Mucosa of descending colon (tissue), 3 donors: ENCODE measurements at regions not wholly inside any gene's neighbourhood (a gene's known extent, or its start where the extent isn't known, plus 50 kb on each side); places are given as distances from the start of the nearest gene placed in this dataset.

Source experiments
- ATAC-seq: fragments of 200-7000 bp; cut with Tn5 transposase; one replicate; pipeline ENCODE4 v1.9.1; 2020; ENCODE audit warnings: mild to moderate bottlenecking, moderate library complexity
- DNase-seq, 3 donors: peaks; one replicate each; pipeline ENCODE4 v3.0.0-alpha.2; 2020
- H3K36me3 ChIP-seq: fragments of 200-600 bp; one replicate; pipeline ENCODE4 v1.8.0; 2021; ENCODE audit warnings: low read depth, mild to moderate bottlenecking
- H3K4me1 ChIP-seq: fragments of 200-600 bp; one replicate; pipeline ENCODE4 v1.8.0; 2021; ENCODE audit warnings: low read depth, mild to moderate bottlenecking
- H3K4me3 ChIP-seq: fragments of 200-600 bp; one replicate; pipeline ENCODE4 v1.8.0; 2021; ENCODE audit warnings: mild to moderate bottlenecking
- H3K9me3 ChIP-seq: fragments of 200-600 bp; one replicate; pipeline ENCODE4 v1.8.0; 2021; ENCODE audit warnings: mild to moderate bottlenecking
- intact Hi-C, 2 donors: fragments of 100-400 bp; cut with DNase I in 1 of 2; cut with micrococcal nuclease in 1 of 2; formaldehyde crosslinking; loops; one replicate each; pipeline versions ENCODE4 v1.11.0 to v1.11.1; 2022; cut with DNase I, micrococcal nuclease
- TF ChIP-seq, protein P1 (sequence below): fragments of 200-600 bp; IDR thresholded peaks from one replicate; pipeline ENCODE4 v1.8.0; 2022; ENCODE audit warnings: antibody characterized with exemption, mild to moderate bottlenecking
- donor health status: DM: no; HTN: no; CAD: no; lungs with moderate emphysema.
- donor health status: DM: no; HTN: no; CAD: no.
- donor health status: DM: no; HTN: yes; CAD: no.

DNA sequence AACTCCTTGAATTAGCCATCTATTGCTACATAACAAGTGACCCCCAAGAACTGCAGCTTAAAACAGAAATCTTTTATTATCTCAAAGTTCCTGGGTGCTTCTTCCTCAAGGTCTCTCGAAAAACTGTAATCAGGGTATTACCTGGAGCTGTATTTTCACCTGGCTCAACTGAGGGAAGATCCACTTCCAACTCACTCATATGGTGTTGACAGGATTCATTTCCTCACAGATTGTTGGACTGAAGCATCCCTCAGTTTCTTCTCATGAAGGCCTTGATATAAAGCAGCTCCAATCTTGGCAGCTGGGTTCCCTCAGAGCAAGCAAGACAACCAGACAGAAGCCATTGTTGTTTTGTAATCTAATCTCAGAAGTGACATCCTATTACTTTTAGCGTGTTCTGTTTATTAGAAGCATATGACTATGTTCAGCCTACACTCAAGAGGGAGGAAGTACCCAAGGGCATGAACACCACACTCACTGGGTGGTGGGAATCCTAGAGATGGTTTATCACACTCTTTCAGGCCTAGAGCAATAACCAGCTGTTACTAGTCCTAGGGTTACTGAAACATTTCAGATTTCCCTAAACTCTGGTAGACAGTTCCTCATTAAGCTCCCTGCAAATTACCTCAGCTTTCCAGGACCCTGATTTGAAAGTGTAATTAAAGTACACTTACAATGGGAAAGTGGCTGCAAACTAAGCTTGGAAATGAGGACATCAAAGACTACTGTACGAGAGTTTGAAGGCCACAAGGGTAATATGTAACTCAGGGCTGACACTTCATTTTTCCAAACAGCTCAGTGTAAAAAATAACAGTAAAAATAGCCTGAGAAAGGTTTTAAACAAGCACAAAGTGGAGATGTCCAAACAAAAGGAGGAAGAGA, 222.2 kb downstream of the SEC23A start:
- no peak overlapping the region for H3K4me3 ChIP-seq
- TF ChIP-seq, protein P1, sequence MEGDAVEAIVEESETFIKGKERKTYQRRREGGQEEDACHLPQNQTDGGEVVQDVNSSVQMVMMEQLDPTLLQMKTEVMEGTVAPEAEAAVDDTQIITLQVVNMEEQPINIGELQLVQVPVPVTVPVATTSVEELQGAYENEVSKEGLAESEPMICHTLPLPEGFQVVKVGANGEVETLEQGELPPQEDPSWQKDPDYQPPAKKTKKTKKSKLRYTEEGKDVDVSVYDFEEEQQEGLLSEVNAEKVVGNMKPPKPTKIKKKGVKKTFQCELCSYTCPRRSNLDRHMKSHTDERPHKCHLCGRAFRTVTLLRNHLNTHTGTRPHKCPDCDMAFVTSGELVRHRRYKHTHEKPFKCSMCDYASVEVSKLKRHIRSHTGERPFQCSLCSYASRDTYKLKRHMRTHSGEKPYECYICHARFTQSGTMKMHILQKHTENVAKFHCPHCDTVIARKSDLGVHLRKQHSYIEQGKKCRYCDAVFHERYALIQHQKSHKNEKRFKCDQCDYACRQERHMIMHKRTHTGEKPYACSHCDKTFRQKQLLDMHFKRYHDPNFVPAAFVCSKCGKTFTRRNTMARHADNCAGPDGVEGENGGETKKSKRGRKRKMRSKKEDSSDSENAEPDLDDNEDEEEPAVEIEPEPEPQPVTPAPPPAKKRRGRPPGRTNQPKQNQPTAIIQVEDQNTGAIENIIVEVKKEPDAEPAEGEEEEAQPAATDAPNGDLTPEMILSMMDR = no peak
- ATAC-seq = peak; percentile 29
- intact Hi-C loops = no loop called here
- no peak for DNase-seq
- no peaks in the 10 kb centered on the region for H3K9me3 ChIP-seq
- no peaks in the 10 kb centered on the region for H3K4me1 ChIP-seq
- no peaks in the 10 kb centered on the region for H3K36me3 ChIP-seq

DNA sequence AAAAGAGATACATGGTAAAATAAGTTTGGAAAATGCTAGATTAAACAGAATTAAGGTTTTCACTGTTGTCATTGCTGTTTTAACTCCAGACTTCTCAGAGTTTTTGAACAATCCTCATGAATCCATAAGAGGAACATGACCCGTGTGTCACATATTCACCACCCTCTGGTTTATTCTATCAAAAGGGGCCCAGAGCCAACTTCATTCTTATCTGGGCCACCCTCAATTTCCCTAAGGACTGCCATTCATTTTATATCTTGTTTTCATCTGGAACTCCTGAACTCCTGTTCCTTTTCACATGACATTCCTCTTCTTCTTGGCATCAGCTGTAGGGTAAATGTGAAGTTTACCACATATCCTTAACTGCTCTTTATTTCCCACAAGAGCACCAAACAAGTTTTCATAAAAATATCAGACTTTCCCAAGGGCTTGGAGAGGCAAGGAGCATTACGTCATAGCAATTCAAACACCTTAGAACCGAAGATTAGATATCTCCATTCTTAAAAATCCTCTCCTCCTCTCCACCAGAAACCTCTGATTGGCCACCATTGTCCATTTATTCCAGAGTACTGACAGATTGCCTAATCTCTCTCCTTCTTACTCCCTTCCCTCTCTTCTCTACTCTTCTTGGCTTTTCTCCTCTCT, 225.2 kb downstream of the SEC23A start:
- ATAC-seq (no peak), DNase-seq (no peak)
- intact Hi-C loops = no loop called here
- Histone ChIP-seq H3K9me3 (no peaks in the 10 kb centered on the region), H3K4me1 (no peaks in the 10 kb centered on the region), H3K4me3 (no peak overlapping the region), H3K36me3 (no peaks in the 10 kb centered on the region)
- TF ChIP-seq, protein P1 = no peak

DNA sequence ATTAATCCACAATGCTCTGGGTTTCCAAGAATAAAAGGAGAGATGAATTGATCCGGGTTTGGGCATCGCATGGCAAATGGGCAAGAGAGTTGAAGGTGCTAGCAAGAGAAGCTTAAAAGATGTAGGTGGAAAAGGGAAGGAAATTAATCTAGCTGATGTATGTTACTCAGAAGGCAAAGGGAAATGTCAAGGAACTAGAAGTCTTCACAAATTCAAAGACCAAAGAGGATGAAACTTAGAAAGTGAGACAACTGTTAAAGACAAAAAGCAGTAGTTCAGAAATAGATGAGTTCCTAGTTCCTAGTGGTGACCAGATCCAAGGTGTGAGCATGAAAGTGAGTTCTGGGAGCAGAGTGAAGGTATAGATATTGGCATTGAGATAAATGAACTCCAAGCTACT, 228.3 kb downstream of the SEC23A start:
- TF ChIP-seq, protein P1 = no peak
- Histone ChIP-seq H3K36me3 (no peaks in the 10 kb centered on the region), H3K4me1 (no peaks in the 10 kb centered on the region), H3K9me3 (no peaks in the 10 kb centered on the region), H3K4me3 (no peak overlapping the region)
- intact Hi-C loops = no loop called here
- ATAC-seq (no peak), DNase-seq (no peak)

DNA sequence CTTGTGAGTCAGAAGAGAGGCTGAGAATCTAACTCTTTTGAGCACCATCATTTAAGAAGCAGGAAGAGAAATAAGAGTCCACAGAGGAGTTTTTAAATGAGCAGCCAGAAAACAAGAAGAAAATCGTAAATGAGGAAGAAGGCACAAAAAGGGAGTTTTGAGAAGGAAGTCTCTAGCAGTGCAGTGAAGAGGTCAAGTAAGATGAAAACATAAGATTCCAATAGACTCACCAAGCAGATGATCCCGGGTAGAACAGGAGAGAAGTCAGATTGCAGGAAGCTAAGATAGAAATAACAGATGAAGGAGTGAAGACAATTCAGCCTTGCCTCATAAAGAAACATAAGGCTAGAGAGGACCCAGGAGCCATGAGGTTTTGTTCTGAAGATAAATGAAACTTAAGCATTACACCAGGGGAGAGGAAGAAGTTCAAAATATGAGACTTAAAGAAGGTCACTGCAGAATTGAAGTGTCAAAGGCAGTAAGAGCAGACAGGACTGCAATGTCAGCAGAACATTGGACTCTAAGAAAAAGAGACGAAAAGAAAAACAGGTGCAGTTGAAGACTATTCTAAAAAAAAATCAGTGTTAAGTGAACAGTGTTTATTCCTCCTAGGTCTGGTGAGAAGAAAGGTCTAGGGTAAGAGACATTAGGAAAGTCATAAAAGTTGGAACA, 229.0 kb downstream of the SEC23A start:
- intact Hi-C loops = no loop called here
- ATAC-seq = no peak
- H3K4me3 ChIP-seq = no peak overlapping the region
- H3K9me3 ChIP-seq = no peaks in the 10 kb centered on the region
- TF ChIP-seq, protein P1 = no peak
- no peak for DNase-seq
- no peaks in the 10 kb centered on the region for H3K36me3 ChIP-seq
- H3K4me1 ChIP-seq = peaks cover 3% of the 10 kb centered on the region

DNA sequence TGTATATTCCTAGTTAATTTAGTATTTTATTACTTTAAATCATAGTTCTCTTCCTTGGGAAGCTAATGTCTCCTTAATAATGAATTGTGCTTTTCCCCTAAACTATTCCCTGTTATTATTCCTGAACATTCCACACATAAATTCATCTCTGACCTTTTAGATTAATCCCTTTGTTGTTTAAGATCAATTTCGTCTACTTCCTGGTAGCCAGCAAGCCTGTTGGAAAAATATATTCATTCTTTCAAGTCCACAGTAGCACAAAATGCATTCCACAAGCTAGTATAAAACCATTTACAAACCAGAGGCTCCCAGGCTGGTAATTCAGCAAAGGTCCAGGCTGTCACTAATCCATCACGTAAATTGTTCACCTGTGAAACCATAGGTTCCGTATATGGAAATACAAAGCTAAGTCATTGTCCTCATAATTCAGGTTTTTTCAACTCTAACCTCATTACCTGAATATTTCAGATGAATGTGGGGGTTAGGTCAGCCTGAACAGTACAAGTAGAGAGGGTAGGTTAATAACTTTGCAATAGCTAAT, 232.7 kb downstream of the SEC23A start:
- ATAC-seq (no peak), DNase-seq (no peak)
- Histone ChIP-seq H3K9me3 (no peaks in the 10 kb centered on the region), H3K36me3 (no peaks in the 10 kb centered on the region), H3K4me3 (no peak overlapping the region), H3K4me1 (peaks cover 12% of the 10 kb centered on the region)
- TF ChIP-seq, protein P1 = no peak
- intact Hi-C loops = no loop called here
